SU-DHL-6 (cell line): ENCODE measurements at regions not wholly inside any gene's neighbourhood (a gene's known extent, or its start where the extent isn't known, plus 50 kb on each side); places are given as distances from the start of the nearest gene placed in this dataset.

Experiments used
- H2AFZ ChIP-seq: fragments of 200-600 bp; sonication (generic); 2 replicates; pipeline ENCODE4 v1.6.1; 2014; ENCODE audit warnings: low read depth, mild to moderate bottlenecking, moderate library complexity, mixed read lengths, antibody characterized with exemption, low read length; ENCODE audit not compliant: severe bottlenecking
- H3F3A ChIP-seq: fragments of 200-600 bp; shearing (Covaris generic); 2 replicates; pipeline ENCODE4 v1.6.0; 2016; ENCODE audit warnings: antibody characterized with exemption, mild to moderate bottlenecking; ENCODE audit not compliant: insufficient read depth
- H3K27ac ChIP-seq: fragments of 200-600 bp; sonication (generic); 2 replicates; pipeline ENCODE4 v1.5.1; 2016; ENCODE audit warnings: low read depth, mild to moderate bottlenecking, low read length, moderate library complexity, mixed read lengths
- H3K27me3 ChIP-seq: fragments of 200-600 bp; sonication (generic), shearing (Covaris generic); 2 replicates; pipeline ENCODE4 v1.6.0; 2014; ENCODE audit warnings: mild to moderate bottlenecking, low read length
- H3K36me3 ChIP-seq: fragments of 200-600 bp; sonication (generic); 2 replicates; pipeline ENCODE4 v1.6.1; 2014; ENCODE audit warnings: mild to moderate bottlenecking, low read length, mixed read lengths
- H3K4me2 ChIP-seq: fragments of 300-600, 200-600 bp; shearing (Covaris generic), sonication (generic); 2 replicates; pipeline ENCODE4 v1.6.0; 2014; ENCODE audit warnings: low read length, low read depth, mild to moderate bottlenecking; ENCODE audit not compliant: poor library complexity, severe bottlenecking
- H3K4me3 ChIP-seq: fragments of 200-600 bp; sonication (generic); 2 replicates; pipeline ENCODE4 v1.5.1; 2014; ENCODE audit warnings: antibody characterized with exemption, low read length, mild to moderate bottlenecking, mixed read lengths; ENCODE audit not compliant: insufficient read depth, poor library complexity, severe bottlenecking
- H3K79me2 ChIP-seq: fragments of 200-600 bp; sonication (generic); 2 replicates; pipeline ENCODE4 v1.6.1; 2014; ENCODE audit warnings: mild to moderate bottlenecking, low read length, moderate library complexity; ENCODE audit not compliant: insufficient read depth
- H3K9ac ChIP-seq: fragments of 200-600 bp; sonication (generic); 2 replicates; pipeline ENCODE4 v1.7.0; 2014; ENCODE audit warnings: mild to moderate bottlenecking, low read length
- H3K9me2 ChIP-seq: fragments of 200-600 bp; sonication (generic); replicated peaks from 2 replicates; pipeline ENCODE4 v1.6.1; 2014; ENCODE audit warnings: low read length; ENCODE audit not compliant: insufficient read depth
- H3K9me3 ChIP-seq: fragments of 200-600 bp; sonication (generic); 2 replicates; pipeline ENCODE4 v1.6.1; 2014; ENCODE audit warnings: low read length, mixed read lengths; ENCODE audit not compliant: insufficient read depth
- H4K20me1 ChIP-seq: fragments of 200-600 bp; sonication (generic); 2 replicates; pipeline ENCODE4 v1.6.1; 2014; ENCODE audit warnings: low read depth, mild to moderate bottlenecking, antibody characterized with exemption, low read length, moderate library complexity, mixed read lengths
- EZH2phosphoT487 ChIP-seq: fragments of 200-600 bp; sonication (generic), shearing (Covaris generic); conservative IDR thresholded peaks from 2 replicates; pipeline ENCODE4 v1.6.1; 2018; ENCODE audit warnings: mild to moderate bottlenecking, antibody characterized with exemption, low read length, moderate library complexity, mixed read lengths
- TF ChIP-seq, protein P1 (sequence below): fragments of 200-600 bp; sonication (generic); IDR thresholded peaks from one replicate; pipeline ENCODE4 v1.5.1; 2017; ENCODE audit warnings: antibody characterized with exemption, mild to moderate bottlenecking, low read length, moderate library complexity; ENCODE audit not compliant: insufficient read depth, poor library complexity, severe bottlenecking

- Histone ChIP-seq H3K27me3 (no peaks in the 10 kb centered on the region), H3K4me3 (no peak overlapping the region), H4K20me1 (no peaks in the 10 kb centered on the region), H3F3A (no peaks in the 10 kb centered on the region), H3K27ac (no peak overlapping the region), H3K9me2 (no peaks in the 10 kb centered on the region), H2AFZ (no peak overlapping the region), H3K4me2 (no peak overlapping the region), H3K36me3 (no peaks in the 10 kb centered on the region), H3K9ac (no peak overlapping the region), H3K79me2 (no peaks in the 10 kb centered on the region), H3K9me3 (0 out of 2 replicates have a peak, but pooled peaks cover 4% of the 10 kb centered on the region)
- TF ChIP-seq, protein P1, sequence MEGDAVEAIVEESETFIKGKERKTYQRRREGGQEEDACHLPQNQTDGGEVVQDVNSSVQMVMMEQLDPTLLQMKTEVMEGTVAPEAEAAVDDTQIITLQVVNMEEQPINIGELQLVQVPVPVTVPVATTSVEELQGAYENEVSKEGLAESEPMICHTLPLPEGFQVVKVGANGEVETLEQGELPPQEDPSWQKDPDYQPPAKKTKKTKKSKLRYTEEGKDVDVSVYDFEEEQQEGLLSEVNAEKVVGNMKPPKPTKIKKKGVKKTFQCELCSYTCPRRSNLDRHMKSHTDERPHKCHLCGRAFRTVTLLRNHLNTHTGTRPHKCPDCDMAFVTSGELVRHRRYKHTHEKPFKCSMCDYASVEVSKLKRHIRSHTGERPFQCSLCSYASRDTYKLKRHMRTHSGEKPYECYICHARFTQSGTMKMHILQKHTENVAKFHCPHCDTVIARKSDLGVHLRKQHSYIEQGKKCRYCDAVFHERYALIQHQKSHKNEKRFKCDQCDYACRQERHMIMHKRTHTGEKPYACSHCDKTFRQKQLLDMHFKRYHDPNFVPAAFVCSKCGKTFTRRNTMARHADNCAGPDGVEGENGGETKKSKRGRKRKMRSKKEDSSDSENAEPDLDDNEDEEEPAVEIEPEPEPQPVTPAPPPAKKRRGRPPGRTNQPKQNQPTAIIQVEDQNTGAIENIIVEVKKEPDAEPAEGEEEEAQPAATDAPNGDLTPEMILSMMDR = no peak
- TF ChIP-seq EZH2phosphoT487 = no peak
Observed at GRCh38 chr17:52762794-52763167, 604.3 kb upstream of the CA10 start.

- Histone ChIP-seq H3K4me3 (no peak overlapping the region), H3K36me3 (no peaks in the 10 kb centered on the region), H4K20me1 (no peaks in the 10 kb centered on the region), H3K27me3 (no peaks in the 10 kb centered on the region), H3K9me3 (0 out of 2 replicates have a peak, but pooled peaks cover 4% of the 10 kb centered on the region), H3K9ac (no peak overlapping the region), H3K9me2 (no peaks in the 10 kb centered on the region), H2AFZ (no peak overlapping the region), H3K79me2 (no peaks in the 10 kb centered on the region), H3K4me2 (no peak overlapping the region), H3F3A (no peaks in the 10 kb centered on the region), H3K27ac (no peak overlapping the region)
- TF ChIP-seq EZH2phosphoT487 = no peak
- TF ChIP-seq, protein P1 = no peak
Observed at GRCh38 chr17:52762147-52762793, 603.8 kb upstream of the CA10 start.

GRCh38 chr17:52759864-52760263 lies 601.4 kb upstream of the CA10 start:
- TF ChIP-seq EZH2phosphoT487 = no peak
- no peaks in the 10 kb centered on the region for H3K27me3 ChIP-seq
- H3K36me3 ChIP-seq = no peaks in the 10 kb centered on the region
- H3K79me2 ChIP-seq = no peaks in the 10 kb centered on the region
- H3K9me2 ChIP-seq = no peaks in the 10 kb centered on the region
- no peaks in the 10 kb centered on the region for H3F3A ChIP-seq
- 0 out of 2 replicates have a peak, but pooled peaks cover 4% of the 10 kb centered on the region for H3K9me3 ChIP-seq
- H3K4me3 ChIP-seq = no peak overlapping the region
- no peak overlapping the region for H3K27ac ChIP-seq
- H3K4me2 ChIP-seq = no peak overlapping the region
- no peak overlapping the region for H3K9ac ChIP-seq
- no peaks in the 10 kb centered on the region for H4K20me1 ChIP-seq
- H2AFZ ChIP-seq = no peak overlapping the region

GRCh38 chr17:52758481-52758880 lies 600.0 kb upstream of the CA10 start:
- no peaks in the 10 kb centered on the region for H3K27me3 ChIP-seq
- no peak overlapping the region for H2AFZ ChIP-seq
- no peaks in the 10 kb centered on the region for H4K20me1 ChIP-seq
- H3K27ac ChIP-seq = no peak overlapping the region
- no peaks in the 10 kb centered on the region for H3F3A ChIP-seq
- H3K79me2 ChIP-seq = no peaks in the 10 kb centered on the region
- H3K9ac ChIP-seq = no peak overlapping the region
- TF ChIP-seq, protein P1 = no peak
- TF ChIP-seq EZH2phosphoT487 = no peak
- no peak overlapping the region for H3K4me3 ChIP-seq
- no peak overlapping the region for H3K4me2 ChIP-seq
- H3K9me2 ChIP-seq = no peaks in the 10 kb centered on the region
- no peaks in the 10 kb centered on the region for H3K36me3 ChIP-seq
- H3K9me3 ChIP-seq = 0 out of 2 replicates have a peak, but pooled peaks cover 4% of the 10 kb centered on the region
